ENCODE measurements at regions not wholly inside any gene's neighbourhood (a gene's known extent, or its start where the extent isn't known, plus 50 kb on each side); places are given as distances from the start of the nearest gene placed in this dataset.
"Not testable (repeated sequence)": the region's sequence is repeated elsewhere in the genome, so short reads cannot be mapped to it uniquely, and the experiment has no call there.

GRCh38 chr20:26008026-26008425 is 311.4 kb upstream of the ZNF337 start:
- TF ChIP-seq CTCF, POLR2A (IDR thresholded peaks at IDR 0.05): not testable (repeated sequence)
